WERI-Rb-1 (cell line): ENCODE measurements at regions not wholly inside any gene's neighbourhood (a gene's known extent, or its start where the extent isn't known, plus 50 kb on each side); places are given as distances from the start of the nearest gene placed in this dataset.

ENCODE experiments used
- DNase-seq: peaks from one replicate; pipeline ENCODE4 v3.0.0-alpha.2; 2020
- H3K27ac ChIP-seq: fragments of 250-450 bp; sonication (Bioruptor Pico); 2 replicates; pipeline ENCODE4 v1.5.1; 2020; ENCODE audit warnings: mild to moderate bottlenecking, moderate library complexity
- H3K27me3 ChIP-seq: fragments of 250-450 bp; sonication (Bioruptor Pico); 2 replicates; pipeline ENCODE4 v1.5.1; 2021; ENCODE audit warnings: mild to moderate bottlenecking, low read depth, moderate library complexity; ENCODE audit not compliant: insufficient read depth, severe bottlenecking
- H3K36me3 ChIP-seq: fragments of 250-450 bp; sonication (Bioruptor Pico); 2 replicates; pipeline ENCODE4 v1.5.1; 2020; ENCODE audit warnings: mild to moderate bottlenecking, moderate library complexity
- H3K4me3 ChIP-seq: 2 replicates; pipeline ENCODE4 v1.5.1; 2011; ENCODE audit warnings: low read depth, mild to moderate bottlenecking, control low read depth, low read length
- H3K9me3 ChIP-seq: fragments of 250-450 bp; sonication (Bioruptor Pico); 2 replicates; pipeline ENCODE4 v1.5.1; 2021; ENCODE audit warnings: mild to moderate bottlenecking, moderate library complexity; ENCODE audit not compliant: severe bottlenecking
- CTCF ChIP-seq: IDR thresholded peaks from 2 replicates; pipeline ENCODE4 v1.5.1; 2011; ENCODE audit warnings: low read depth, mild to moderate bottlenecking, control low read depth, inconsistent platforms, low read length

- no peaks in the 10 kb centered on the region for H3K36me3 ChIP-seq
- no peak overlapping the region for H3K4me3 ChIP-seq
- no peak for TF ChIP-seq CTCF
- peaks cover 19% of the 10 kb centered on the region for H3K27me3 ChIP-seq
- no peak overlapping the region for H3K27ac ChIP-seq
- DNase-seq = no peak
- H3K9me3 ChIP-seq = no peaks in the 10 kb centered on the region
Measured at GRCh38 chr15:94626949-94627348, 395.6 kb downstream of the MCTP2 start.

GRCh38 chr15:94631608-94632007 lies 400.2 kb downstream of the MCTP2 start:
- peaks cover 22% of the 10 kb centered on the region for H3K27me3 ChIP-seq
- no peak for DNase-seq

GRCh38 chr15:94638183-94638582 lies 406.8 kb downstream of the MCTP2 start:
- peaks cover 14% of the 10 kb centered on the region for H3K27me3 ChIP-seq
- no peak for TF ChIP-seq CTCF
- no peak overlapping the region for H3K4me3 ChIP-seq
- H3K27ac ChIP-seq = no peak overlapping the region
- DNase-seq = no peak
- H3K9me3 ChIP-seq = no peaks in the 10 kb centered on the region
- H3K36me3 ChIP-seq = no peaks in the 10 kb centered on the region

More at GRCh38 chr15:94631608-94632007, 400.2 kb downstream of the MCTP2 start:
- no peaks in the 10 kb centered on the region for H3K36me3 ChIP-seq
- no peak for TF ChIP-seq CTCF
- no peaks in the 10 kb centered on the region for H3K9me3 ChIP-seq
- no peak overlapping the region for H3K27ac ChIP-seq
- no peak overlapping the region for H3K4me3 ChIP-seq

- Histone ChIP-seq H3K27me3 (peaks cover 11% of the 10 kb centered on the region), H3K27ac (no peak overlapping the region), H3K9me3 (no peaks in the 10 kb centered on the region), H3K36me3 (no peaks in the 10 kb centered on the region), H3K4me3 (no peak overlapping the region)
- no peak for DNase-seq
- no peak for TF ChIP-seq CTCF
Measured at GRCh38 chr15:94639701-94640100, 408.3 kb downstream of the MCTP2 start.

- Histone ChIP-seq H3K9me3 (no peaks in the 10 kb centered on the region), H3K27me3 (peaks cover 28% of the 10 kb centered on the region), H3K36me3 (no peaks in the 10 kb centered on the region), H3K4me3 (no peak overlapping the region), H3K27ac (no peak overlapping the region)
- DNase-seq = no peak
- no peak for TF ChIP-seq CTCF
Measured at GRCh38 chr15:94644433-94644832, 413.1 kb downstream of the MCTP2 start.

GRCh38 chr15:94653071-94653470 lies 421.7 kb downstream of the MCTP2 start:
- TF ChIP-seq CTCF = no peak
- no peak overlapping the region for H3K27ac ChIP-seq
- peaks cover 71% of the 10 kb centered on the region for H3K27me3 ChIP-seq
- no peak for DNase-seq
- H3K4me3 ChIP-seq = no peak overlapping the region
- no peaks in the 10 kb centered on the region for H3K9me3 ChIP-seq
- no peaks in the 10 kb centered on the region for H3K36me3 ChIP-seq
